KMS-11 (cell line): ENCODE measurements at regions not wholly inside any gene's neighbourhood (a gene's known extent, or its start where the extent isn't known, plus 50 kb on each side); places are given as distances from the start of the nearest gene placed in this dataset.

Source experiments
- H2AFZ ChIP-seq: fragments of 200-600 bp; sonication (generic); 2 replicates; pipeline ENCODE4 v1.6.1; 2016; ENCODE audit warnings: antibody characterized with exemption, mixed run types, low read depth
- H3K27ac ChIP-seq: fragments of 200-600 bp; sonication (generic); 2 replicates; pipeline ENCODE4 v1.6.1; 2016; ENCODE audit warnings: mild to moderate bottlenecking, mixed run types
- H3K27me3 ChIP-seq: fragments of 200-600 bp; sonication (generic); 2 replicates; pipeline ENCODE4 v1.6.1; 2017; ENCODE audit warnings: mild to moderate bottlenecking, low read depth, mixed run types, moderate library complexity; ENCODE audit not compliant: insufficient read depth
- H3K36me3 ChIP-seq: fragments of 200-600 bp; sonication (generic); 2 replicates; pipeline ENCODE4 v1.6.1; 2017; ENCODE audit warnings: mild to moderate bottlenecking, mixed run types; ENCODE audit not compliant: insufficient read depth
- H3K4me1 ChIP-seq: fragments of 200-600 bp; sonication (generic); 2 replicates; pipeline ENCODE4 v1.6.1; 2016; ENCODE audit warnings: mild to moderate bottlenecking, low read depth, mixed run types; ENCODE audit not compliant: poor library complexity, severe bottlenecking
- H3K4me2 ChIP-seq: fragments of 200-600 bp; sonication (generic); 2 replicates; pipeline ENCODE4 v1.7.0; 2016; ENCODE audit warnings: mild to moderate bottlenecking, mixed run types
- H3K4me3 ChIP-seq: fragments of 200-600 bp; sonication (generic); IDR thresholded peaks from 2 replicates; pipeline ENCODE4 v1.6.1; 2017; ENCODE audit warnings: low read depth, low read length, mixed read lengths; ENCODE audit not compliant: insufficient read depth
- H3K79me2 ChIP-seq: fragments of 200-600 bp; sonication (generic); 2 replicates; pipeline ENCODE4 v1.6.1; 2016; ENCODE audit warnings: low read depth, mixed run types; ENCODE audit not compliant: insufficient read depth
- H3K9ac ChIP-seq: fragments of 200-600 bp; sonication (generic); 2 replicates; pipeline ENCODE4 v1.6.1; 2016; ENCODE audit warnings: mild to moderate bottlenecking, mixed run types
- H4K20me1 ChIP-seq: fragments of 200-600 bp; sonication (generic); 2 replicates; pipeline ENCODE4 v1.6.1; 2016; ENCODE audit warnings: mild to moderate bottlenecking, mixed run types; ENCODE audit not compliant: insufficient read depth
- CTCF ChIP-seq: fragments of 200-600 bp; sonication (generic); conservative IDR thresholded peaks from 2 replicates; pipeline ENCODE4 v1.6.1; 2017; ENCODE audit warnings: low read depth, mild to moderate bottlenecking, antibody characterized with exemption, low read length, moderate library complexity, mixed read lengths

GRCh38 chr13:63896321-63896720, 2480.7 kb upstream of the PCDH20 start:
- Histone ChIP-seq H4K20me1 (no peaks in the 10 kb centered on the region), H3K9ac (no peak overlapping the region)
- TF ChIP-seq CTCF = no peak

GRCh38 chr13:63882052-63882451, 2466.4 kb upstream of the PCDH20 start:
- no peaks in the 10 kb centered on the region for H3K79me2 ChIP-seq
- no peak overlapping the region for H3K4me2 ChIP-seq
- no peaks in the 10 kb centered on the region for H3K36me3 ChIP-seq
- H3K27me3 ChIP-seq = no peaks in the 10 kb centered on the region
- no peaks in the 10 kb centered on the region for H3K4me1 ChIP-seq
- no peak overlapping the region for H3K4me3 ChIP-seq
- H3K9ac ChIP-seq = no peak overlapping the region
- no peaks in the 10 kb centered on the region for H4K20me1 ChIP-seq
- no peak for TF ChIP-seq CTCF
- H3K27ac ChIP-seq = no peak overlapping the region
- no peak overlapping the region for H2AFZ ChIP-seq

More at GRCh38 chr13:63896321-63896720, 2480.7 kb upstream of the PCDH20 start:
- Histone ChIP-seq H3K4me2 (no peak overlapping the region), H3K4me1 (no peaks in the 10 kb centered on the region), H3K27me3 (no peaks in the 10 kb centered on the region), H3K4me3 (no peak overlapping the region), H3K36me3 (no peaks in the 10 kb centered on the region), H2AFZ (no peak overlapping the region), H3K79me2 (no peaks in the 10 kb centered on the region), H3K27ac (no peak overlapping the region)

GRCh38 chr13:63880705-63881104, 2465.1 kb upstream of the PCDH20 start:
- no peaks in the 10 kb centered on the region for H3K36me3 ChIP-seq
- H3K79me2 ChIP-seq = no peaks in the 10 kb centered on the region
- H2AFZ ChIP-seq = no peak overlapping the region
- H3K27me3 ChIP-seq = no peaks in the 10 kb centered on the region
- H3K4me1 ChIP-seq = no peaks in the 10 kb centered on the region
- no peak overlapping the region for H3K9ac ChIP-seq
- no peak overlapping the region for H3K27ac ChIP-seq
- no peaks in the 10 kb centered on the region for H4K20me1 ChIP-seq
- no peak for TF ChIP-seq CTCF
- no peak overlapping the region for H3K4me2 ChIP-seq
- no peak overlapping the region for H3K4me3 ChIP-seq

GRCh38 chr13:63873936-63874335, 2458.3 kb upstream of the PCDH20 start:
- Histone ChIP-seq H3K4me3 (no peak overlapping the region), H2AFZ (no peak overlapping the region), H4K20me1 (no peaks in the 10 kb centered on the region), H3K36me3 (no peaks in the 10 kb centered on the region), H3K9ac (no peak overlapping the region), H3K4me2 (no peak overlapping the region), H3K4me1 (no peaks in the 10 kb centered on the region), H3K27ac (no peak overlapping the region), H3K27me3 (no peaks in the 10 kb centered on the region), H3K79me2 (no peaks in the 10 kb centered on the region)
- no peak for TF ChIP-seq CTCF
